ENCODE measurements at regions not wholly inside any gene's neighbourhood (a gene's known extent, or its start where the extent isn't known, plus 50 kb on each side); places are given as distances from the start of the nearest gene placed in this dataset.

- TF ChIP-seq BACH1 (IDR thresholded peaks at IDR 0.05; ENCODE audit: borderline replicate concordance) (no peak), EP300 (IDR thresholded peaks at IDR 0.05; ENCODE audit: borderline replicate concordance in 1 of 2, control insufficient read depth in 1 of 2, low read depth in 2 of 2, low read length in 2 of 2) (no peak), E2F4 (IDR thresholded peaks at IDR 0.05; ENCODE audit: low read depth, low read length) (no peak), CREM (IDR thresholded peaks at IDR 0.05; ENCODE audit: low read depth) (no peak), POU2F2 (IDR thresholded peaks at IDR 0.05; ENCODE audit: borderline replicate concordance, low read depth, low read length) (no peak)
Observed at GRCh38 chr20:56829788-56830385, 200.8 kb downstream of the TFAP2C start (continued).

GRCh38 chr20:56831795-56832194, 202.7 kb downstream of the TFAP2C start:
- in situ Hi-C loops (cut with MboI) (no loop called here), intact Hi-C loops (cut with micrococcal nuclease; ENCODE audit: unreplicated experiment) (no loop called here)
- TF ChIP-seq KLF5 (IDR thresholded peaks at IDR 0.05; ENCODE audit: partially characterized antibody) (no peak), SP1 (IDR thresholded peaks at IDR 0.05; ENCODE audit: low read depth, low read length) (no peak), TARDBP (IDR thresholded peaks at IDR 0.05; ENCODE audit: borderline replicate concordance) (no peak), CHD1 (IDR thresholded peaks at IDR 0.05; ENCODE audit: low read depth, low read length) (no peak), REST (IDR thresholded peaks at IDR 0.05; ENCODE audit: low read depth, low read length) (no peak), BACH1 (IDR thresholded peaks at IDR 0.05; ENCODE audit: borderline replicate concordance) (no peak), NFIC (IDR thresholded peaks at IDR 0.05; ENCODE audit: low read depth, low read length) (no peak), DPF2 (IDR thresholded peaks at IDR 0.05) (no peak), NKRF (conservative IDR thresholded peaks at IDR 0.05) (no peak), ZNF24 (IDR thresholded peaks at IDR 0.05) (no peak), TCF7 (IDR thresholded peaks at IDR 0.05; ENCODE audit: borderline replicate concordance) (no peak), NFYB (IDR thresholded peaks at IDR 0.05; ENCODE audit: insufficient read depth, low read depth, low read length) (no peak), SIX5 (IDR thresholded peaks at IDR 0.05; ENCODE audit: low read depth, low read length, severe bottlenecking) (no peak), TAF1 (IDR thresholded peaks at IDR 0.05; ENCODE audit: borderline replicate concordance, low read depth, low read length) (no peak), ZSCAN29 (IDR thresholded peaks at IDR 0.05) (no peak)

More at GRCh38 chr20:56831795-56832194, 202.7 kb downstream of the TFAP2C start:
- RAD21 ChIA-PET (ENCODE audit: unreplicated experiment) = no interaction called here
- H3K9me3 ChIP-seq (replicated peaks; ENCODE audit: control insufficient read depth, insufficient read depth, low read length) = no peaks in the 10 kb centered on the region
- POLR2A ChIA-PET = no interaction called here
- peaks cover 0 to 1% of the 10 kb centered on the region in 2 experiments; a peak in 1 of 4 replicates for H3K27me3 ChIP-seq (replicated peaks in 1 of 2; ENCODE audit: control insufficient read depth in 2 of 2, insufficient read depth in 2 of 2, low read length in 1 of 2)
- SMC1A ChIA-PET (ENCODE audit: uncharacterized antibody, unreplicated experiment) = no interaction called here
- H3K9ac ChIP-seq (ENCODE audit: control insufficient read depth, insufficient read depth, low read length) = no peak overlapping the region
- H3K79me2 ChIP-seq (ENCODE audit: control insufficient read depth, insufficient read depth, low read length) = no peaks in the 10 kb centered on the region
- H3K4me3 ChIP-seq = no peak overlapping the region
- ATAC-seq (no peak), DNase-seq (ENCODE audit: low read depth, low spot score) (no peak), FAIRE-seq (no peak)
- no peak overlapping the region for H3K4me2 ChIP-seq (ENCODE audit: control insufficient read depth, insufficient read depth)
- no peaks in the 10 kb centered on the region for H3K36me3 ChIP-seq (ENCODE audit: control insufficient read depth in 2 of 2, insufficient read depth in 2 of 2, low read length in 1 of 2)
- BruUV-seq (replicated peaks) = no TSS peak
- H3K4me1 ChIP-seq (ENCODE audit: control insufficient read depth, insufficient read depth, low read length) = no peaks in the 10 kb centered on the region
- WGBS (ENCODE audit: insufficient coverage, insufficient replicate concordance, low lambda C conversion rate, missing lambda C conversion rate) = 17% methylated on average over 4 of the region's 4 CpGs
- CTCF ChIA-PET = no interaction called here
- no peaks in the 10 kb centered on the region for H4K20me1 ChIP-seq (ENCODE audit: control insufficient read depth, insufficient read depth)
- no peak overlapping the region for H3K27ac ChIP-seq (ENCODE audit: control insufficient read depth, insufficient read depth)
- H2AFZ ChIP-seq (ENCODE audit: control insufficient read depth, low read depth, low read length) = no peak overlapping the region
